Fibroblast of skin of back (primary cell): ENCODE measurements at regions not wholly inside any gene's neighbourhood (a gene's known extent, or its start where the extent isn't known, plus 50 kb on each side); places are given as distances from the start of the nearest gene placed in this dataset.
A peak's percentile ranks its signal among the peaks of the same experiment; 100 is the strongest.

Experiments
- DNase-seq: peaks from one replicate; pipeline ENCODE4 v3.0.0-alpha.2; 2013

DNA sequence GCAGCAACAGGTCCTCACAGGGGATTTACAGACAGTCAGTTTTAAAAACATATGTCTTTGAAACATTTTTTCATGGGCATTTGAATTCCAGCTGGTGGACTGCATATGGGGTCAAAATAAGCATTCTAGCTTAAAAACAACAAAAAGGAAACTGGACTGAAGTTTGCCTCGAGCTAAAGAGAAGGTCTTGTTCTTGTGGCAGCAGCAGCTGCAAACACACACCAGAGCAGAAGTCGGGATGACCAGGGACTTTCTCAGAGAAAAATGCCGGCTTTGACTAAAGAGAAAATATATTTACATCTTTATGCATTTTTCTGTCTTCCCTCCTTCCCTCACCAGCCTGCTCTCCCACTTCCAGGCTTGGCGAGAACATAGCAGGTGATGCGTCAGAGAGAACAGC, 361.4 kb downstream of the CXCL12 start:
- no peak for DNase-seq

DNA sequence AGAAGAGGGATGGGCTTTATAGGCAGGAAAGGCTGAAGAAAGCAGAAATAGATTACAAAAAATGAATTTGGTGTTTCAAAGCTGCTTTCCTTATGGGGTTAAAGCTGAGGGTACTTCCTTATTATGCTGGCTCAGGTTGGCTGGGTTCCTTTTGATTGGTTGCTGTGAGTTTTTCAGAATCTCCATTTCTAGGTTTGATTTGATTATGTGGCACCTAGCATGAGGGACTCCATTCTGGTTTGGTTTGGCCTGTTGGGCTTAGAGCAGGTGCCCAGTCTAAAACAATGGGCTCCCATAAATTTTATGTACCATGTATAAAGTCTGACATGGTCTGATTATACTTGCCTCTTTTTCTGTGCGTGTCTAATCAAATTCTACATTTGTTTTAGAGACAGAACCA, 362.7 kb downstream of the CXCL12 start:
- DNase-seq: no peak

DNA sequence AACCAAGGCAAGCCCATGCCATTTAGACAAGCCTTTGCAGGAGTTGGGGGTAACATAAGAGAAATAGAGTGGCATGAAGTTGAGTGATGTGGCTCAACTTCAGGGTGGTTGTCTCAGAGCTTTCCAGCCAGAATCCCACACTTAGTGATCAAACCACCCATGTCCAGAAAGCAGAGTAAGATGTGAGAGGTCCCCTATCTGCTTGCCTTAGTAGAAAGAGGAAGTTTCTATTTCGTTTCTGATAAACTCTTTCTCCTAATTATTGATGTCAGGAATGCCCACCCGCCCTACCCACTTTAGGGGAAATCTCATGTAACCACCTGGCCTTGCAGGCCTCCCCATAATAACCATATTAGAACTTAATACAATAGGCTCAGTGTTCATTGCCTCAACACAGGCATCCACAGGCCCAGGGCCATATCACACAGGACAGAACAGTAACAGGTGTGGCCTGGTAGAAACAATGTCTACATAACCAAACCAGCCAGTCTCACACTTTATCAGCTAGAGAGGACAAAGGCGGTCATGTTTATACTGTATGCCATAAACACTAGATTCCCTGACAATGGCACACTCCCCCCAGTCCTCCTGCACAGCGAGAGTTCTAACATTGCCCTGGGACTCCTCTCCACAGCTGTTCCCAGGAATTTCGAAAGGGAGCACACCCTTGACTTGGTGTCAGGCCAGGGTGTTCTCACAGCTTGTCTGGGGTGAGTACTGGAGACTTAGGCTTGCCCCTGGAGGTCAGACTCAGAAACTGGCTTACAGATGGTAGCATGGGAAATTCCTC, 364.4 kb downstream of the CXCL12 start:
- no peak for DNase-seq

DNA sequence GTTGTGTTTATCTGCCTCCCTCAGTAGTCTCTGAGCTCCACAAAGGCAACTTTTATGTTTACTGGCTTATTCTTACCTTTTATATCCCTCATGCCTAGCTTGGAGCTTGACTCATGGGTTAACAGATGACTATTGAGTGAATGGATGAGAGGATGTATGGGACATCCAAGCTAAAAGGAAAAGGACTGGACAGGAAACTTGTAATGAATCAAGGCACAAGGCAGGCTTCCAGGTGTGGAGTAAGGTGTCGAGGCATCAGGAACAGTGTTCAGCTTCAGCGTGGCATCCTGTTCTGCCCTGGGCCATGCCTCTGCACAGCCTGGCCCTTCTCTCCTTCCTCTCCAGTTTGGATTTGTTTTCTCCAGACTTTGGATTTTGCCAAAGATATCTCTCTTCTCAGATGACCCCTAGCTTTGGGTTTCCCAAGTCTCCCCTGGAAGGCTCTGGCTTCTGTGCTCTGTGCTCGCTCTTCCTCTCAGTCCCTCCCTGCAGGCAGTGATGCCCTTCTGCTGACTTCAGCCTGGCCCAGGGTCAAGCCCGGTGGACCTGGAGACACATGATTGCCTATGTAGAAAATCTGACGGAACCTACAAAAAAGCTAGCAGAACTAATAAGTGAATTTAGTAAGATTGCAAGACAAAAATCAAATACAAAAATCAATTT, 367.3 kb downstream of the CXCL12 start:
- no peak for DNase-seq

DNA sequence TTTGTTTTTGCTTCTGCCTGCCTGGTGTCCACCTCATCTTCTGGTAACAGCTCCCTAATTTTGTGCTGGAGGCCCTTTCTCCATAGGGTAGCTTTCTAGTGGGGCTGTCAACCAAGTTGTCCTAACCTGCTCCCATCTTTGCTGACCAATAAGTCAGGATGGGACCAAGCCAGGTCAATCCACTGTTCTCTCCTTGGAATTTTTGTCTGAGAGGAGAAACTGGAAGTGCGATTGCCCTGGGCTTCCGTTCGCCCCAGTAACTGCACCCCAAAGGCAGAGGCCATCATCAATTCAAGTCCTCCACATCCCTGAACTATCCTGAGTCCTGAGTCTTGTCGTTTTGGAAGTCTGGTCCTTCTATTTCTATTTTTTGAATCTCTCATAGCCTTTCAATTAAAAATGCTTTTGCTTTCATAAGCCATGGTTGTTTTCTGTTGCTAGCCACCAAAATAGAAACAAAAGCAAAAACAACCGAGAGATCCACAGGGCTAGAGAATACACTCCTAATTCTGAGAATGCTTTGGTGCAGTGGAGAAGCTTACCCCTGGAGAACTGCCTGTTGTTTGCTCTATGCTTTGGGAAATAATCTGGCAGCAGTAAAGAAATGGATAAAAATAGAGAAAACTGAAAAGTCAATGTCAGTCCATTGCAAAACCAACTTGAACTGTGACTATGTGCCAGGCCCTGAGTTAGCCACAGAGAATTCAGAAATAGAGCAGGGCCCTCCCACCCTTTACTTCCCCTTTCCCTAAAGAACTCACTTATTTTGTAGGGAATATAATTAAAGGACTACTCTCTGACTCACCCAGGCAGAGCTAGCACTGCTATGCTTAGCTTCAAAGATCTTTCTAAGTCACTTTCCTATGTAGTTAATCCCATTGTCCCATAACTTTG, 368.1 kb downstream of the CXCL12 start:
- DNase-seq: no peak

DNA sequence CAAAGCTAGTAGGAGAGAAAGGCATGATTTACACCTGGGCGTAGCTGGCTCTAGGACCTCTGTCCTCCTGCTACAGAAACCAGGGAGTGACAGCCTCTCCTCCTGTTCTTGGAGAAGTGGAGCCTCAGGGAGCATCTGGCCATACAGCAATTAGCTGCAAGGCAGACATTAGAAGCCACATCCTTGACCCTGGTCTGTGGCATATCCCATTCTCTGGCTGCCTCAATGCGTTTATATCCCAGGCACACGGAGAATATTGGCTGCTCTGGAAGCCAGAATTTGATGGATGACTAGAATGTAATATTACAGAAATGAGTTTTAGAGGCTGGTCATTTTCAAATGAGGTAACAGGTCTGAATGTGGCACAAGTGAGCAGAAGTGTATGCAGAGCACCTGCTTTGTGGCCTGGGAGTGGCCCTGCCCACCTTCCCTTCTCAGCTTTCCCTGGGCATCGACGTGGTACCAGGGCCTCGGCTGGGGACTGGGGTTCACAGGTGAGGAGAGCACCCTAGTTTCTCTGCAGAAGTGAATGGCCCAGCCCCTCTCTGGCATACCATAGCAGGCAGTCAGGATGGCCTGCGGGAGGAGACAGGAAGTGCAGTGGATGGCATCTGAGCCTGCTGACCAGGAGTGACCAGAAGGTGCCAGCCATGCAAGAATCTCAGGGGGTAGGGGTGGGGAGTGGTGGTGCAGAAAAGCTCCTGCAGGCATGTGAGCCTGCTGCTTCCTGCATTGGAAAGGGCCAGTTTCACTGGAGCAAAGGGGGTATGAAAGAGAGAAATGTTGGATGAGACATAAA, 367.2 kb upstream of the ZNF32 start:
- no peak for DNase-seq

DNA sequence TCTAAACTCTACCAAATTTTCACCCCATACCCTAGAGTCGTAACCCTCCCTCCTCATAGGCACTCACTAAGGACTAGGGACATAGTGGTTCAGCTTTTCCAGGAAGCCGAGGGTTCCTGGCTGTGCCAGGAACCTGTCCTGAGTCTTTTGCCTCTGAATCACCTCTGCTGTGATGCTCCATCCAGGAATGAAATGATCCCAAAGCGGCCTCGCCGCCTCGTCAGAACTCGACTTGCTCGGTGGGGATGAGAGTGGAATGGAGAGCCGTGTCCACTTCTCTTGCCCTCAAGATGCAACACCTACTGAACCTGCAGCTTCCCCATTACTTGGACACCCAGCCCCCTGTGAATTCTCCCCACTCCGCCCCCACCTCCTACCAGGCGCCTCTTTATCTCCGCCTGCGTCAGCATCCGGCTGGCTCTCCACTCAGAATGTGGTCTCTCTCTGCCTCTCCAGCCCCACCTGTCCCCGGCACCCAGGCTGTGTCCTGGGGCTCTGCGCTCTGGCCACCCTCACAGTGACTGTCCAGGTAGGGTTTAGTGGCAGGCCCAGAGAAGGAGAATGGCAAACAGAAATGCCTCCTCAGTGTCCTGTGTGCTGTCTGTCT, 366.1 kb upstream of the ZNF32 start:
- no peak for DNase-seq

DNA sequence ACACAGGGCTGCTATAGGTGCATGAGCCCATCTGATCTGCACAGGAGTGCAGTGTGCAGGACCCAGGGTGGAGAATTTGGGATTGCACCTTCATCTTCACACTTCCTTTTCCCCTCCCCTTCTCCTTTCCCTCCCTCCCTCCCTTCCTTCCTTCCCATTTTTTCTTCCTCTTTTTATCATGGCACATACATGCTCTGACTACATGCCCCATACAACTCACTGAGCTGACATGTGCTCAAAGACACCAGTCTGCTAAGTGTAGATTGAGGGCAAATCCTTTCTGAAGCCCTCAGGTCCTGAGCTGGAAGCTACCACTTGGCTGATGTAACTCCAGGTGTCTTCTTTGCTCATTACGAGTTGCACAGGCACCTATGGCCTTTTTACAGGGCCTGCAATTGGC, 365.3 kb upstream of the ZNF32 start:
- no peak for DNase-seq

DNA sequence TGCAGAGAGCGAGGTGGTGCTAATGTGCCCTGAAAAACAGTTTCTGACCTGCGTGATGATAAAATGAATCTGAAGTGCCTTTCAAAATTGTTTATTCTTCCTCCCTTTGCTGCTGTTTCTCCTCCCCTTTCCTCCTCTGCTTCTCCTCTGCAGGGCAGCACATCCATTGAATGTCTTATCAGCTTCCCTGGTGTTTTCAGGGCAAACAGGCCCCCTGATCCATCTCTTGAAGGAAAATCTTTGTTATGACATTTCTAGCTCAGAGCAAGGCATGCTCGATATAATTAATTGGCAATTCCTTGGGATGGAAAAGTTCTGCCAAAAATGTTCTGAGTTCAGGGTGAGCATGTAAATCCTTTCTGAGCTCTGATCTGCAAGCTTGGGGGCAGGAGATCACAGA, 364.2 kb upstream of the ZNF32 start:
- no peak for DNase-seq

DNA sequence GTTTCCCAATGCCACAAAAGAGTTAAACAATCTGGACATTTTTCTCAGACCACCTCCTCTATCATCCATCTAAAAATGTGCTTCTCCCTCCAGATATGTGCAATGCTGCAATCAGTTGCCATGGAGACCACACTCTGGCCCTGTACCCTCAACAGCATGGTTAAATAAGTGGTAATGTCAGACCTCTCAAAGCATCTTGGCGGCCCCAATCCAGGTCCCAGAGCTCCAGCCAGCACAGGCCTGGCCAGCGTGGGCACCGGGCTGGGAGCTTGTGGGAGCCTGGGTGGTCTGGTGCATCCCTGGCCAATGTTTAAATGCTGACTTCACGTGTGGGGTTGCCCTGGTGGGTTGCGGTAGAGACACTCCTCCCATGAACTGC, 362.9 kb upstream of the ZNF32 start:
- no peak for DNase-seq

DNA sequence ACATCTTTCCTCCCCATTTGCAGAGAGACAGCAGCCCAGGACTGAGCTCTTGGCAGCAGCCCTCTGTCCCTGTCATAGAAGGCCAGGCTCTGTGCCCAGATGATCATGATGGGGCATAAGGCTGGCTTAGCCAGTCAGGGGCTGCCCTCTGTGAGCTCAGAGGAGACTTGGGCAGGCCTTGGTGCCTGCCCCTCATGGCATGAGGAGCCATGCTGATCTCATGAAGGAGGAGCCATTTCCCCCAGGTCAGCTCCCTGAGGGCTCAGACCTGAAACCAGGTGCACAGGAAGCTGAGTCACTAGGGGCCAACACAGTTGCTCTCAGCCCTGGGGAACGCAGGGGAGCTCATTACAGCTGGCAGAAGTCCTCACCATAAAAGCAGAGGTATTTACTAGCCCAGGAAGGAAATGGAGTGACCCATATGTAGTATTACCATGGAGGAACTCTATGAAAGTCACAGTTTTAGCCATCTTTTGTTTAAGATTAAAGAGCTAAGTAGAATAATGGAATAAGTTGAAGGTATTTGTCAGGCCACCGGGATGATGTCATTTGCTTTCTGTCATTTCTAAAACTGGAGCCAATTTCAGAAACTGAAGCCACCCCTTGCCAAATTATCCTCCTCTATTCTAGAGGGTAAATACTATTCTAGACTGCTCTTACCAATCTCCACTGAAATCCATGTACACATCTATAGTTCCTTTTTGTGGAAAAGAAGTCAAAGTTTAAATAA, 362.4 kb upstream of the ZNF32 start:
- DNase-seq: no peak

DNA sequence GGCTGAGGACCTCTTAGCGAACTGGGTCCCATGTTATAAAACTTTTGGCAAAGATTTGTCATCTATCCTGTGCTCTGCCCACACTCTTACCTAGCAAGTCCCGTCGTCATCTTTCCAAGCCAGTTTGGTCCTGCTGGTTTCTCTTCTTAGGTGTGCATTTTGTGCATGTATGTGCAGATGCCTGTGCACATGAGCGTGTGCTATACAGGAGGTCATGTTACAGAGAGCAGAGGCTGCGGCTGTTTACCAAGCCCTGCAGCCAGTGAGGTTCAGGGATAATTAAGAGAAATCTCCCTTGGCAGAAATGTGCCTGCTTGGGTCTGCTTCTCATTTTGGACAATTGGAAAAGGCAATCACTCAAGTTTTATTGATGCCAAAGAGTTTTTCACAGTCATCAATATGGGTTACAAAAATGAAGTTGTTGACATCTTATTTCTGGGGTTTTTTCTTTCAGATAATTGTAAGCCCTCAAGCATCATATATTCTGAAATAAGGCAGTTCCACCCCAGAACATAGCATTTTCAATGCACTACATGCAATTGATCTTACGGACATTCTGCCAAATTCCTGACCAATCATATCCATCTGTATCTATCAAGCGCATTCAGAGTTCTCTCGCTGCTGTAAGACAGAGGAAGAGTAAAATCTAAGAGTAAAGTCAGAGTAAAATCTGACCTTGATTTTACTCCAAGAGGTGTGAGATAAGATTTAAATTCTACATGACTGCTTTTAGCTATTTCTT, 361.4 kb upstream of the ZNF32 start:
- DNase-seq: no peak

DNA sequence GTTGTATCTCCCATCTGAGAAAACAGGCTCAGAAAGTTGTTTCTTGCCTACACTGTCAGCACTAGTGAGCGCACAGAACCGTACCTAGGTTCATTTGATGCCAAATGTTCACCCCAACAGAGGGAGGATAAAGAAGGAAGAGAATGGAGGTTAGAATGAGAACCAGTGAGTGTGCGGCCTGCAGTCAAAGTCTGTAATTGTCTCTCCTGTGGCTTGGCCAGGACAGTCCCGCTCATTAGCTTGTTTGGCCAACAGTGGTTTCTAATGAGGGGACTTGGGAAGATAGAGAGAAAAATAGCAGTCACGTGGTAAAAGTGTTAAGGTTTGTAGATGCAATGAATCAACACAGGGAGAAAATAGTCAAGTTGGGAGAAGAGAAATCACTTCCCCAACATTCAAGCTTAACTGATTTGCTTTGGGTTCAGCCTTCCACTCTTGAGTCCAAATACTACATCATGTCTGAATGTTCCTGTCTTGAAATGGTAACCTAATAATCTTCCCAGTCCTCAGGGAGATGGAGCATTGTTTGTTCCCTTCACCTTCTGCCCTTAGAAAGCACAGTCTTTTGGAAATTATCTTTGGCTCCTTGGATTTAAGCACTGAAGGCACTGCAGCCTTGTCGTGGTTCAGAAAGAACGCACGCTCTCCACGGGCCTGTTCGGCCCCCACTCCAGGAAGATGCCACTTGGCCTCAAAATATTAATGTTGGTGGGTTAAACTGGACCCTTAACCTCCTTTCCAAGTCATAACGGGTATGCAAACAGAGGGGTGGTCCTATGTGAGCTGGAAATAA, 360.4 kb upstream of the ZNF32 start:
- no peak for DNase-seq

DNA sequence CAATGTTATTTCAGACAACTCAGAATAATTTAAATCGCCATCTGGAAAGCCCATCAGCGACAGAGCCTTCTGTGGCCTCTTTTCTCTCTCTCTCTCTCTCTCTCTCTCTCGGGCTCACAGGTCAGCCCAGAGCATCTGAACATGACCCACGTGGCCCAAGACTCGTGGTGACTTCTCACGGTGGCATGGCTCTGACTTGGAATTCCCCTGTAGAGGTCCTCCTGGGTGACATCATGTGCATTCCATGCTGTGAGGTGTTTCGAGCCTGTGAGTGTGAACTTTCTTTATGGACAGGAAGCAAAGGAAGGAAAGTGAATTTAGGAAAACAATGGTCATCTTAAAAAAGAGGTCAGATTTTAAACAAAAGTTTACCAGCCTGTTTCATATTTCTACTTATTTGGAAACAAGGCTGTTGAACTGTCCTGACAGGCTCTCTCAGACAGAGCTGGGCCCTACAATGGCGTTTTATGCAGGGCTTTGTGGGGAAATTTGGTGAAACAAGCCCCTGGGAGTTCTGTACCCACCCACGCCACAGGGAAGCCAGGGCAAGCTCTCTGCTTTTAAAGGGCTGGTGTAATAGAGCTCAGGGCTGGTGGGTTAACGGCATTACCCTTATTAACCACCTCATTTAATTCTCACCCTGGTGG, 359.7 kb upstream of the ZNF32 start:
- peak; percentile 58 for DNase-seq

DNA sequence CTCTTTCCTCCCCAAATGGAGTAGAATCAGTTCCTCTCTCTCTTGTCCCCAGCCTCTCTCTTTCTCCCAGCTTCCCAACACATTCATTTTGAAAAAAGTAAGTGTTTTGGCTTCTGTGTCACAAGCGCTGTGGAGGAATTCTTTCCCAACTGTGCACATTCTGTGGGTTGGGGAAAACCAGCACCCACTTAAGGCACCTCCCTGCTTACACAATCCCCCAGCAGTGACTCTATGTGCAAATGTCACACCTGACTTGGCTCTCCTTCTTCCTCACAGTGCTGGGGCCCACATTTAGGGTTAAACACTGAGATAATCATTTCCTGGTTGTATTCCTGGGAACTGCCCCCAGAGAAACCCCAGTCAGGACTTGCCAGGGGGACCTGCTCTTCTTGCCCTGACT, 358.1 kb upstream of the ZNF32 start:
- no peak for DNase-seq

DNA sequence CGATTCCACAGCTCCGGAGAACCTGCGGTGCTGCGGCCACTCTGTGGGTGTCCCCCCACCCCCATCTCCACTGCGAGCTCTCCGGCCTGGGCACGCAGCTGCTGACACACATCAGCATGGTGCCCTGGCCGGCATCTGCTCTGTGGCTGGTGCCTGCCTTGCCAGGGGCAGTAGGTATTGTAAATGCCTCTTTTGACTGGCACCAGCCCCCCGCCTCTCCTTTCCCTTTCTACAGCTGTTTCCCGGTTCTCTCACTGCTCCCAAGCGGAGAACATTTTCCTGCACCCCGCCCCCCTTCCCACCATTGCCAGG, 357.1 kb upstream of the ZNF32 start:
- DNase-seq: no peak

DNA sequence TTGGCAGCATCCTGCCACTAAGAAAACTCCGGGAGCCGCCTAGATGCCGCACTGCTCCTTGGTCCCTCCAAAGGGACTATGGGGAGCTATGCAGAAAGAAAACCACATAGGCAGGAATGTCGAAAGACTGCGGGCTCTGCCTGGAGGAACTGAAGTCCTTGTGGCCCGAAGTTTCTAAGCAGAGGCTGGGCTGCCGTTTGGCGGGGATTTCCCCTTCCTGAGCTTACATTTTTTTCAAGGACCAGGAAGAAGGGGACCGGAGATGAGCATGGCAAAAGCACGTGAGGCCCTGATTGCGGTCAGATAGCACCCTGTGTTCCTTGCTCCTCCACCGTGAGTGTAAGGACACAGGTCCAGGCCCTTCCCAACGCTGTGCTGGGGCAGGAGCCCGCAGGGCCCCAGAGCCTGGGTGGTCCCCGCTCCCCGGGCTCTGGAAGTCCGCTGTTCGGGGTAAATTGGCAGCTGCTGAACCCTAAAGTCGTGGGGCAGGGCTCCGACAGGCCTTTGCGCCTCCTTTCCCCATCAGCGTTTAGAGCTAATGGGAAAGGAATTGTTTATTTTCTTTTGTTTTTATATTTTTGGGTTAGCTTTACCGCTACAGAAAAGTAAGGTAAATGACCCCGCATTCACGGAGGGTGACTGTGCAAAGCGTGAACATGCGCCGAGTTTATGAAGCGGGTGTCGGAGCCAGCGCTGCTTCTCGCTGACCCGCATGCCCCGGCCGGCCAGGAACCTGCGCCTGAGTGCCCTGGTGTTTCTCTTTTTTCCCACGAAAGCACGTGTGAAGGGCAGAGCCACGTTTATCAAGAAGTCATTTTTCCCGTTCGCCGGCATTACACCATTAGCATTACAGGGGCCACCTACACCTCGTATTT, 356.5 kb upstream of the ZNF32 start:
- no peak for DNase-seq

DNA sequence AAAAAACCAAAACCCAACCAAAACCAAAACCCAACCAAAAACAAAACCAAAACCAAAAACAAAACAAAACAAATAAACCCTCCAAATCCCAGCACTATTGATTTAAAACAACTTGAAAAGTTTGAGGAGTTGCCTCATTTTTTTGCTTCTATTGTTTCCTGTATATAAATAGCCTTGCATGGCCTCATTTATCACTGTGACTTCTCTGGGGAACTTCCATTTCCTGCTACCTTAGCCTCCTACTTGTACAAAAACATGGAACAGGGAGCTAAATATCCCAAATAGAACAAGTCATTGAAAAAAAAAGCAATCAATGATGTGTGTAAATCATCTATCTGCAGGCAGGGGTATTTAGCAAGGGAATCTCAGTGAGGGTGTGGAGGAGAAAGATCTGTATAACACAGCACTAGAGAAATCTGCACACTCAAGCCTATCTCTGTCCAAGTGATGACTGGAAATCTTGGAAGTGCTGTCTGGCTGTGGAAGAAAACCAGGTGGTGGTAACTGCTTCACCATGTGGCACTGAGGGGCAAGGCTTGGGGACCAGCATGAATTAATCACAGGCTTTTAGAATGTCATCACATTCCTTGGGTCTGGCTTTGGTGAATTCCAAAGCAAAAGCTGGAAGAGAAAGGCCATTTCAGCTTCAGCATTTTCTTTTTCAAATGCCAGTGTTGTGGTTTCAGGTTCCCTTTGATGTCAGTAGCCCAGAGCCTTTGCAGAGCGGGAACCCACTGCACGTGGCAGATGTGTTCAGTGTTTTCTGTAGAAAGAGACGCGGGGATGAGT, 349.5 kb upstream of the ZNF32 start:
- peak; percentile 68 for DNase-seq
